OCI-LY7 (cell line): ENCODE measurements at regions not wholly inside any gene's neighbourhood (a gene's known extent, or its start where the extent isn't known, plus 50 kb on each side); places are given as distances from the start of the nearest gene placed in this dataset.

ENCODE experiments used
- BruUV-seq: library from RNA; stranded (reverse); fragments of 400-500 nt; replicated peaks from 2 replicates; lab custom pipeline; 2021; lab: Mats Ljungman, UMichigan
- CTCF ChIA-PET: fragments of 300-600 bp; sonication (Branson Sonifier 250); formaldehyde crosslinking; loops from one replicate; lab custom pipeline; 2022; ENCODE audit warnings: antibody characterized with exemption; ENCODE audit not compliant: unreplicated experiment; lab: Charles Lee
- POLR2A ChIA-PET: fragments of 300-600 bp; sonication (Branson Sonifier 250); formaldehyde crosslinking; loops from one replicate; lab custom pipeline; 2022; ENCODE audit warnings: antibody characterized with exemption; lab: Charles Lee
- DNase-seq: peaks from one replicate; pipeline ENCODE4 v3.0.0-alpha.2; 2015; ENCODE audit warnings: low spot score
- H2AFZ ChIP-seq: fragments of 200-600 bp; sonication (generic), shearing (Covaris generic); 2 replicates; pipeline ENCODE4 v1.6.1; 2014; ENCODE audit warnings: mild to moderate bottlenecking, antibody characterized with exemption, low read length, moderate library complexity
- H3K27ac ChIP-seq: fragments of 200-600 bp; sonication (generic); 2 replicates; pipeline ENCODE4 v1.5.1; 2014; ENCODE audit warnings: mixed run types, low read depth, mild to moderate bottlenecking, moderate library complexity, low read length, inconsistent platforms; ENCODE audit not compliant: poor library complexity, severe bottlenecking
- H3K36me3 ChIP-seq: fragments of 200-600 bp; sonication (generic); 2 replicates; pipeline ENCODE4 v1.6.1; 2014; ENCODE audit warnings: mild to moderate bottlenecking, antibody characterized with exemption, low read length, moderate library complexity, mixed read lengths; ENCODE audit not compliant: insufficient read depth
- H3K4me1 ChIP-seq: fragments of 200-600 bp; sonication (generic); 2 replicates; pipeline ENCODE4 v1.5.1; 2014; ENCODE audit warnings: mild to moderate bottlenecking, low read length; ENCODE audit not compliant: insufficient read depth, poor library complexity, severe bottlenecking
- H3K4me2 ChIP-seq: fragments of 200-600 bp; sonication (generic); 2 replicates; pipeline ENCODE4 v1.6.1; 2014; ENCODE audit warnings: mild to moderate bottlenecking, low read length
- H3K4me3 ChIP-seq: fragments of 200-600 bp; sonication (generic); 2 replicates; pipeline ENCODE4 v1.5.1; 2014; ENCODE audit warnings: mild to moderate bottlenecking, low read depth, low read length; ENCODE audit not compliant: poor library complexity, severe bottlenecking
- H3K79me2 ChIP-seq: fragments of 200-600 bp; sonication (generic); 2 replicates; pipeline ENCODE4 v1.6.1; 2016; ENCODE audit warnings: low read depth, mild to moderate bottlenecking, low read length, moderate library complexity, mixed read lengths; ENCODE audit not compliant: insufficient read depth
- H3K9me2 ChIP-seq: fragments of 200-600 bp; sonication (generic); 2 replicates; pipeline ENCODE4 v1.6.1; 2016; ENCODE audit warnings: mild to moderate bottlenecking, low read length, mixed read lengths; ENCODE audit not compliant: insufficient read depth
- H3K9me3 ChIP-seq: fragments of 200-600 bp; sonication (generic); 2 replicates; pipeline ENCODE4 v1.6.1; 2014; ENCODE audit warnings: mild to moderate bottlenecking, mixed run types, low read length, mixed read lengths
- H4K20me1 ChIP-seq: fragments of 200-600 bp; sonication (generic); 2 replicates; pipeline ENCODE4 v1.6.1; 2014; ENCODE audit warnings: mild to moderate bottlenecking, antibody characterized with exemption, low read length, moderate library complexity, mixed read lengths; ENCODE audit not compliant: insufficient read depth
- EZH2phosphoT487 ChIP-seq: fragments of 200-600 bp; sonication (generic); IDR thresholded peaks from 2 replicates; pipeline ENCODE4 v1.6.1; 2018; ENCODE audit warnings: low read depth, borderline replicate concordance, mild to moderate bottlenecking, mixed run types, antibody characterized with exemption, low read length, moderate library complexity, mixed read lengths
- intact Hi-C: fragments of 100-400 bp; cut with micrococcal nuclease; formaldehyde crosslinking; loops from one replicate; pipeline ENCODE4 v1.10.0; 2022; ENCODE audit not compliant: unreplicated experiment
- TF ChIP-seq, protein P1 (sequence below): fragments of 200-600 bp; sonication (generic); conservative IDR thresholded peaks from 2 replicates; pipeline ENCODE4 v1.5.1; 2014; ENCODE audit warnings: mild to moderate bottlenecking, antibody characterized with exemption, low read length, moderate library complexity, mixed read lengths

DNA sequence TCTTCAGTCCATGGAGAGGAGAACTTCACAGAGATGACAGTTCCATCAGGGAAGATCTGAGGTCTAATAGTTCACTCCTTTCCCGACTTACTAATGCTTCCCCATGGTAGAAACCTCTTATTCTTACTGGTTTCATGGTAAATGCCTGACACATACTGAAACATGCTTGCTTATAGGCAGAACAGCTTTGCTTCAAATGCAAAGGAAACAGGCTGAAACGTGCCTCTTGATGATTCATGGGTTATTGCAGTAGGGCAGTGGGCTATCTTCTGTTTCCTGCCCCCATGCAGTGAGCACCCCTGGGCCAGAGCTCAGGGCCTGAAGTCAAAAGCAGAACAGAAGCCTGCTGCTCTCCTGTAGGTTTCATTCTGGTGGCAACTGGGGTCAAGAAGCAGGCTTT lies 223.5 kb downstream of the RDH14 start:
- intact Hi-C loops = no loop called here
- H3K4me3 ChIP-seq = no peak overlapping the region
- ChIA-PET CTCF (no interaction called here), POLR2A (no interaction called here)
- DNase-seq = no peak
- no peak overlapping the region for H3K27ac ChIP-seq
- no peaks in the 10 kb centered on the region for H3K36me3 ChIP-seq
- no peaks in the 10 kb centered on the region for H3K4me1 ChIP-seq
- no peak overlapping the region for H2AFZ ChIP-seq
- no peak overlapping the region for H3K4me2 ChIP-seq
- H3K9me3 ChIP-seq = no peaks in the 10 kb centered on the region
- TF ChIP-seq EZH2phosphoT487 = no peak
- TF ChIP-seq, protein P1, sequence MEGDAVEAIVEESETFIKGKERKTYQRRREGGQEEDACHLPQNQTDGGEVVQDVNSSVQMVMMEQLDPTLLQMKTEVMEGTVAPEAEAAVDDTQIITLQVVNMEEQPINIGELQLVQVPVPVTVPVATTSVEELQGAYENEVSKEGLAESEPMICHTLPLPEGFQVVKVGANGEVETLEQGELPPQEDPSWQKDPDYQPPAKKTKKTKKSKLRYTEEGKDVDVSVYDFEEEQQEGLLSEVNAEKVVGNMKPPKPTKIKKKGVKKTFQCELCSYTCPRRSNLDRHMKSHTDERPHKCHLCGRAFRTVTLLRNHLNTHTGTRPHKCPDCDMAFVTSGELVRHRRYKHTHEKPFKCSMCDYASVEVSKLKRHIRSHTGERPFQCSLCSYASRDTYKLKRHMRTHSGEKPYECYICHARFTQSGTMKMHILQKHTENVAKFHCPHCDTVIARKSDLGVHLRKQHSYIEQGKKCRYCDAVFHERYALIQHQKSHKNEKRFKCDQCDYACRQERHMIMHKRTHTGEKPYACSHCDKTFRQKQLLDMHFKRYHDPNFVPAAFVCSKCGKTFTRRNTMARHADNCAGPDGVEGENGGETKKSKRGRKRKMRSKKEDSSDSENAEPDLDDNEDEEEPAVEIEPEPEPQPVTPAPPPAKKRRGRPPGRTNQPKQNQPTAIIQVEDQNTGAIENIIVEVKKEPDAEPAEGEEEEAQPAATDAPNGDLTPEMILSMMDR = no peak
- no peaks in the 10 kb centered on the region for H3K79me2 ChIP-seq
- H4K20me1 ChIP-seq = no peaks in the 10 kb centered on the region
- no peaks in the 10 kb centered on the region for H3K9me2 ChIP-seq
- BruUV-seq = no TSS peak

DNA sequence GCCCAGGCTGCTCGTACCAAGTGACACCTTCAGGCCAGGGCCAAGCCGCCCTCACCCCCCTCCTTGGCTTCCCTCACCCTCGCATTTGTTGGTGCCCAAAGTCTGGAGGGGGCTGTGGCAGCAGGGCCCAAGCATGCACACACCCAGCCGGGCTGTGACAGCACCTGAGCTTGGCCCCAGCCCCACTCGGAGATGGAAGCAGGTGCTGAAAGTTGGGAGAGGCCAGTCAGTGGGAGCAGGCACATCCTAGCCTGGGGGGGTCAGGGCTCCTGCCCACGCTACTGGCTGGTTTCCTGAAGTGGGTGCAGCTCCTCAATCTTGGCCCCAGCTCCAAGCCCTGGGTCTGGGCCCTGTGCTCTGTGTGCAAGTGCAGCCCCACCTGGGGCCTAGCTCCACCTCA lies 228.0 kb downstream of the RDH14 start:
- H3K9me3 ChIP-seq = no peaks in the 10 kb centered on the region
- intact Hi-C loops = no loop called here
- no peaks in the 10 kb centered on the region for H3K9me2 ChIP-seq
- H3K4me3 ChIP-seq = no peak overlapping the region
- TF ChIP-seq, protein P1 = no peak
- no peak for TF ChIP-seq EZH2phosphoT487
- no peak for DNase-seq
- H3K36me3 ChIP-seq = no peaks in the 10 kb centered on the region
- no peaks in the 10 kb centered on the region for H3K79me2 ChIP-seq
- no peak overlapping the region for H3K4me2 ChIP-seq
- POLR2A ChIA-PET = no interaction called here
- no TSS peak for BruUV-seq
- no peak overlapping the region for H2AFZ ChIP-seq
- H3K27ac ChIP-seq = no peak overlapping the region
- no peaks in the 10 kb centered on the region for H4K20me1 ChIP-seq
- CTCF ChIA-PET = no interaction called here
- H3K4me1 ChIP-seq = no peaks in the 10 kb centered on the region

DNA sequence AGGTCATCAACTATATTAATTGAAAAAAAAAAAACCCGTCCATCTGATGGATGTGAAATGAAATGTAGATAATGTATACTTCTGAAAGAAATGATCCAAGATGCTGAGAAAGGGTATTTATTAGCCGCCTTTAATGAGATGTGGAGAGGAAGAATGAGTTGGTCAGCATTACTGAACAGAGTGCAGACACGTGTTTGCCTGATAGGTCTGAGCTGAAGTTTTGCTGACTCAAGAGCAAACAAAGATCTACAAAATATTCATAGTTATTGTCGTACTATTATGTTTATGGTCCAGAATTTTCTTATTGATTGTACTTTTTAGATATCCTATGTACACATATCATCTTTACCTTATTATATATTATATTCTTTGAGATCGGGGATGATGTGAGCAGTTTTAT lies 235.3 kb downstream of the RDH14 start:
- Histone ChIP-seq H3K4me1 (no peaks in the 10 kb centered on the region), H2AFZ (no peak overlapping the region), H3K9me2 (no peaks in the 10 kb centered on the region), H3K9me3 (no peaks in the 10 kb centered on the region), H3K4me3 (no peak overlapping the region), H3K36me3 (no peaks in the 10 kb centered on the region), H3K27ac (no peak overlapping the region), H4K20me1 (no peaks in the 10 kb centered on the region; the same call in 1 of the 2 replicates), H3K4me2 (no peak overlapping the region), H3K79me2 (no peaks in the 10 kb centered on the region)
- no peak for TF ChIP-seq EZH2phosphoT487
- TF ChIP-seq, protein P1 = no peak
- intact Hi-C loops = no loop called here
- ChIA-PET POLR2A (no interaction called here), CTCF (no interaction called here)
- BruUV-seq = no TSS peak
- DNase-seq = no peak
